ENCODE measurements at regions not wholly inside any gene's neighbourhood (a gene's known extent, or its start where the extent isn't known, plus 50 kb on each side); places are given as distances from the start of the nearest gene placed in this dataset.

GRCh38 chr6:144644776-144645175, 359.6 kb downstream of the UTRN start:
- no peak for TF ChIP-seq CTCF (IDR thresholded peaks at IDR 0.05)
- TF ChIP-seq POLR2A (IDR thresholded peaks at IDR 0.05): no peak
